ENCODE measurements at regions not wholly inside any gene's neighbourhood (a gene's known extent, or its start where the extent isn't known, plus 50 kb on each side); places are given as distances from the start of the nearest gene placed in this dataset.

- ATAC-seq (ENCODE audit: low read depth) (no peak), DNase-seq (no peak)
- H3K4me3 ChIP-seq (ENCODE audit: insufficient read depth, low read depth, low read length) = no peak overlapping the region
- no peaks in the 10 kb centered on the region for H3K36me3 ChIP-seq (ENCODE audit: control insufficient read depth, insufficient read depth, low read length)
- no peak overlapping the region for H3K4ac ChIP-seq (ENCODE audit: low read depth, low read length)
- no peak overlapping the region for H2AK5ac ChIP-seq (ENCODE audit: low read depth, low read length)
- no peak overlapping the region for H2BK5ac ChIP-seq (ENCODE audit: low read depth, low read length, poor library complexity, severe bottlenecking)
- no CpG with 5 or more reads among the region's 2 CpGs for WGBS, 2 experiments (ENCODE audit: extremely low coverage in 2 of 2, insufficient read length in 1 of 2)
- H4K91ac ChIP-seq (ENCODE audit: insufficient read depth, low read depth, low read length) = no peak overlapping the region
- H3K9me3 ChIP-seq (ENCODE audit: control insufficient read depth, insufficient read depth, low read length) = no peaks in the 10 kb centered on the region
- intact Hi-C loops (cut with micrococcal nuclease) = no loop called here
- H3K79me1 ChIP-seq (ENCODE audit: low read depth in 1 of 2, low read length in 2 of 2) = no peaks in the 10 kb centered on the region
- no peak overlapping the region for H3K9ac ChIP-seq (ENCODE audit: low read depth, low read length)
- H3K14ac ChIP-seq (replicated peaks; ENCODE audit: low read depth, low read length) = no peak overlapping the region
- no peak overlapping the region for H3K18ac ChIP-seq (ENCODE audit: low read depth, low read length)
- no peaks in the 10 kb centered on the region; the same call in 1 of the 2 replicates for H3K4me1 ChIP-seq (ENCODE audit: control insufficient read depth, insufficient read depth, low read length)
- H2BK20ac ChIP-seq (ENCODE audit: low read depth, low read length) = no peak overlapping the region
- POLR2A ChIA-PET (ENCODE audit: unreplicated experiment) = no interaction called here
- no peak overlapping the region for H2BK120ac ChIP-seq (ENCODE audit: low read depth, low read length)
- H3K27ac ChIP-seq (ENCODE audit: insufficient read depth, low read length) = no peak overlapping the region
- no peaks in the 10 kb centered on the region for H3K9me1 ChIP-seq (ENCODE audit: insufficient read depth, low read length)
- no peak overlapping the region for H2AK9ac ChIP-seq (replicated peaks; ENCODE audit: low read depth, low read length, poor library complexity)
- H4K20me1 ChIP-seq (ENCODE audit: insufficient read depth, low read length) = no peaks in the 10 kb centered on the region
- no peak overlapping the region for H3K4me2 ChIP-seq (ENCODE audit: low read depth, low read length)
- CTCF ChIA-PET = no interaction called here
- BruUV-seq (replicated peaks) = no TSS peak
- H4K5ac ChIP-seq (ENCODE audit: low read depth, low read length) = no peak overlapping the region
- no peak overlapping the region for H4K8ac ChIP-seq (ENCODE audit: low read depth in 2 of 2, low read length in 2 of 2)
- H3K56ac ChIP-seq (ENCODE audit: extremely low read depth, insufficient read depth, low read length) = no peak overlapping the region
- dilution Hi-C loops (cut with HindIII; ENCODE audit: low sequenced_read_pairs, unreplicated experiment) = no loop called here
- H2BK15ac ChIP-seq (ENCODE audit: low read depth, low read length) = no peak overlapping the region
- no peak overlapping the region for H3K23ac ChIP-seq (ENCODE audit: low read depth, low read length)
- no peak overlapping the region for H2AFZ ChIP-seq (replicated peaks; ENCODE audit: low read length, poor library complexity)
- H3K27me3 ChIP-seq (ENCODE audit: control insufficient read depth, insufficient read depth, low read length) = no peaks in the 10 kb centered on the region
- in situ Hi-C loops (cut with MboI; ENCODE audit: low sequenced_read_pairs) = no loop called here
- TF ChIP-seq BHLHE40 (IDR thresholded peaks at IDR 0.05; ENCODE audit: low read depth, low read length) (no peak), POLR2A (IDR thresholded peaks at IDR 0.05; ENCODE audit: low read depth, low read length) (no peak)
These were observed 139.1 kb downstream of the HDGFL1 start for GRCh38 chr6:22708469-22708868.
